IMR-90 (cell line): ENCODE measurements at regions not wholly inside any gene's neighbourhood (a gene's known extent, or its start where the extent isn't known, plus 50 kb on each side); places are given as distances from the start of the nearest gene placed in this dataset.

Experiments
- ATAC-seq: fragments of 200-7000 bp; cut with Tn5 transposase; 2 replicates; pipeline ENCODE4 v1.9.1; 2020; ENCODE audit warnings: low read depth, mild to moderate bottlenecking, moderate library complexity
- BruUV-seq: library from RNA; stranded (reverse); fragments of 400-500 nt; replicated peaks from 2 replicates; lab custom pipeline; 2021; lab: Mats Ljungman, UMichigan
- CTCF ChIA-PET: fragments of 300-600 bp; formaldehyde crosslinking; extraction: SDS; loops from one replicate; lab custom pipeline; 2021; ENCODE audit warnings: antibody characterized with exemption; lab: Yijun Ruan, JAX
- POLR2A ChIA-PET: fragments of 300-600 bp; sonication (Branson Sonifier 250); formaldehyde crosslinking; loops from one replicate; lab custom pipeline; 2022; ENCODE audit warnings: antibody characterized with exemption; ENCODE audit not compliant: unreplicated experiment; lab: Charles Lee
- DNase-seq: peaks from one replicate; pipeline ENCODE4 v3.0.0; 2013
- H2AFZ ChIP-seq: replicated peaks from 2 replicates; pipeline ENCODE3; 2013; ENCODE audit warnings: low read length, mild to moderate bottlenecking; ENCODE audit not compliant: poor library complexity
- H2AK5ac ChIP-seq: 2 replicates; pipeline ENCODE4 v1.6.1; 2013; ENCODE audit warnings: low read depth, low read length, inconsistent platforms
- H2AK9ac ChIP-seq: replicated peaks from 2 replicates; pipeline ENCODE3; 2013; ENCODE audit warnings: mild to moderate bottlenecking, low read depth, low read length, moderate library complexity; ENCODE audit not compliant: poor library complexity
- H2BK120ac ChIP-seq: 2 replicates; pipeline ENCODE4 v1.6.1; 2013; ENCODE audit warnings: low read depth, low read length, inconsistent platforms
- H2BK15ac ChIP-seq: 3 replicates; pipeline ENCODE4 v1.6.1; 2013; ENCODE audit warnings: low read depth, low read length, inconsistent platforms
- H2BK20ac ChIP-seq: 2 replicates; pipeline ENCODE4 v1.6.1; 2013; ENCODE audit warnings: low read depth, mild to moderate bottlenecking, inconsistent platforms, low read length, moderate library complexity
- H2BK5ac ChIP-seq: 2 replicates; pipeline ENCODE4 v1.6.1; 2013; ENCODE audit warnings: mild to moderate bottlenecking, low read depth, low read length, inconsistent platforms; ENCODE audit not compliant: poor library complexity, severe bottlenecking
- H3K14ac ChIP-seq: replicated peaks from 2 replicates; pipeline ENCODE4 v1.6.1; 2013; ENCODE audit warnings: low read depth, low read length, inconsistent platforms
- H3K18ac ChIP-seq: 2 replicates; pipeline ENCODE4 v1.6.1; 2013; ENCODE audit warnings: low read depth, low read length, control low read depth
- H3K23ac ChIP-seq: 2 replicates; pipeline ENCODE4 v1.6.1; 2013; ENCODE audit warnings: low read depth, low read length, inconsistent platforms
- H3K27ac ChIP-seq: 2 replicates; pipeline ENCODE4 v1.5.1; 2013; ENCODE audit warnings: mild to moderate bottlenecking, control low read depth, low read length; ENCODE audit not compliant: insufficient read depth
- H3K27me3 ChIP-seq: 2 replicates; pipeline ENCODE4 v1.6.1; 2013; ENCODE audit warnings: low read length; ENCODE audit not compliant: control insufficient read depth, insufficient read depth
- H3K36me3 ChIP-seq: 2 replicates; pipeline ENCODE4 v1.6.1; 2013; ENCODE audit warnings: low read length, mixed read lengths; ENCODE audit not compliant: control insufficient read depth, insufficient read depth
- H3K4ac ChIP-seq: 2 replicates; pipeline ENCODE4 v1.6.1; 2013; ENCODE audit warnings: low read depth, low read length, inconsistent platforms
- H3K4me1 ChIP-seq: 2 replicates; pipeline ENCODE4 v1.6.1; 2013; ENCODE audit warnings: low read length, mixed read lengths; ENCODE audit not compliant: control insufficient read depth, insufficient read depth
- H3K4me2 ChIP-seq: 2 replicates; pipeline ENCODE4 v1.6.1; 2013; ENCODE audit warnings: low read depth, mild to moderate bottlenecking, control low read depth, low read length, moderate library complexity
- H3K4me3 ChIP-seq: 2 replicates; pipeline ENCODE4 v1.5.1; 2013; ENCODE audit warnings: low read depth, mild to moderate bottlenecking, control low read depth, low read length, moderate library complexity; ENCODE audit not compliant: insufficient read depth
- H3K56ac ChIP-seq: 2 replicates; pipeline ENCODE4 v1.6.1; 2013; ENCODE audit warnings: low read length, inconsistent platforms; ENCODE audit not compliant: insufficient read depth; ENCODE audit errors: extremely low read depth
- H3K79me1 ChIP-seq, 2 experiments: 2 replicates each; pipeline ENCODE4 v1.6.1; 2013; ENCODE audit warnings: low read length in 2 of 2, inconsistent platforms in 1 of 2, low read depth in 1 of 2
- H3K9ac ChIP-seq: 2 replicates; pipeline ENCODE4 v1.6.1; 2013; ENCODE audit warnings: low read depth, low read length, control low read depth
- H3K9me1 ChIP-seq: 2 replicates; pipeline ENCODE4 v1.6.1; 2013; ENCODE audit warnings: low read length, inconsistent platforms; ENCODE audit not compliant: insufficient read depth
- H3K9me3 ChIP-seq: 2 replicates; pipeline ENCODE4 v1.6.1; 2013; ENCODE audit warnings: low read length; ENCODE audit not compliant: control insufficient read depth, insufficient read depth
- H4K20me1 ChIP-seq: 2 replicates; pipeline ENCODE4 v1.6.1; 2013; ENCODE audit warnings: low read length, inconsistent platforms; ENCODE audit not compliant: insufficient read depth
- H4K5ac ChIP-seq: 2 replicates; pipeline ENCODE4 v1.6.1; 2013; ENCODE audit warnings: mild to moderate bottlenecking, low read depth, low read length, control low read depth
- H4K8ac ChIP-seq, 2 experiments: 2 replicates each; pipeline ENCODE4 v1.6.1; 2013; ENCODE audit warnings: low read depth in 2 of 2, low read length in 2 of 2, control low read depth in 1 of 2, inconsistent platforms in 1 of 2
- H4K91ac ChIP-seq: 2 replicates; pipeline ENCODE4 v1.6.1; 2013; ENCODE audit warnings: low read depth, low read length, inconsistent platforms; ENCODE audit not compliant: insufficient read depth
- BHLHE40 ChIP-seq: fragments of 150-350 bp; IDR thresholded peaks from 2 replicates; pipeline ENCODE4 v1.6.1; 2016; ENCODE audit warnings: mild to moderate bottlenecking, low read depth, low read length
- CEBPB ChIP-seq: IDR thresholded peaks from 2 replicates; pipeline ENCODE4 v1.6.1; 2012; ENCODE audit warnings: low read depth, low read length, improper control_type of control experiment
- CHD1 ChIP-seq: IDR thresholded peaks from 2 replicates; pipeline ENCODE4 v1.6.1; 2012; ENCODE audit warnings: low read depth, low read length, improper control_type of control experiment
- FOS ChIP-seq: fragments of 150-350 bp; IDR thresholded peaks from 2 replicates; pipeline ENCODE4 v1.6.1; 2016; ENCODE audit warnings: low read depth, low read length
- MAFK ChIP-seq: IDR thresholded peaks from 2 replicates; pipeline ENCODE4 v1.6.1; 2012; ENCODE audit warnings: low read depth, low read length, improper control_type of control experiment
- MAZ ChIP-seq: IDR thresholded peaks from 2 replicates; pipeline ENCODE4 v1.6.1; 2012; ENCODE audit warnings: low read depth, mild to moderate bottlenecking, low read length, improper control_type of control experiment, moderate library complexity, borderline replicate concordance
- MXI1 ChIP-seq: IDR thresholded peaks from 2 replicates; pipeline ENCODE4 v1.6.1; 2012; ENCODE audit warnings: low read depth, mild to moderate bottlenecking, low read length, moderate library complexity, borderline replicate concordance
- NFE2L2 ChIP-seq: fragments of 150-350 bp; IDR thresholded peaks from 2 replicates; pipeline ENCODE4 v1.6.1; 2016; ENCODE audit warnings: low read depth, mild to moderate bottlenecking, low read length
- RAD21 ChIP-seq: IDR thresholded peaks from 2 replicates; pipeline ENCODE4 v1.6.1; 2012; ENCODE audit warnings: low read length, improper control_type of control experiment
- RCOR1 ChIP-seq: IDR thresholded peaks from 2 replicates; pipeline ENCODE4 v1.6.1; 2012; ENCODE audit warnings: mild to moderate bottlenecking, low read length, improper control_type of control experiment; ENCODE audit not compliant: insufficient replicate concordance
- RFX5 ChIP-seq: IDR thresholded peaks from 2 replicates; pipeline ENCODE4 v1.8.0; 2012; ENCODE audit warnings: low read depth, mild to moderate bottlenecking, low read length, moderate library complexity
- SMC3 ChIP-seq: fragments of 150-350 bp; IDR thresholded peaks from 2 replicates; pipeline ENCODE4 v1.6.1; 2016; ENCODE audit warnings: low read depth, mild to moderate bottlenecking, antibody characterized with exemption, low read length, moderate library complexity
- WGBS, 2 experiments: methylation state at CpG; one replicate each; pipeline versions ENCODE4 v1.1.5 to v1.1.7; 2013; ENCODE audit warnings: missing lambda C conversion rate in 2 of 2; ENCODE audit not compliant: insufficient read length in 1 of 2; ENCODE audit errors: extremely low coverage in 2 of 2; 5-methylcytosine and 5-hydroxymethylcytosine counted together
- dilution Hi-C: fragments of 300-500 bp; cut with HindIII; formaldehyde crosslinking; loops from one replicate; pipeline ENCODE4 v1.14.3; 2018; ENCODE audit warnings: low sequenced_read_pairs; ENCODE audit not compliant: unreplicated experiment
- in situ Hi-C: fragments of 300-500 bp; cut with MboI; formaldehyde crosslinking; loops from 3 replicates; pipeline ENCODE4 v1.14.3; 2019; ENCODE audit warnings: low sequenced_read_pairs, inconsistent platforms, mixed read lengths
- intact Hi-C: fragments of 100-400 bp; cut with micrococcal nuclease; formaldehyde crosslinking; loops from 2 replicates; pipeline ENCODE4 v1.10.0; 2022
- TF ChIP-seq, protein P1 (sequence below): conservative IDR thresholded peaks from 2 replicates; pipeline ENCODE4 v1.5.1; 2012; ENCODE audit warnings: mild to moderate bottlenecking, low read depth, low read length, improper control_type of control experiment
- TF ChIP-seq, protein P2 (sequence below): fragments of 150-350 bp; IDR thresholded peaks from 2 replicates; pipeline ENCODE4 v1.6.1; 2016; ENCODE audit warnings: low read depth, mild to moderate bottlenecking, low read length, moderate library complexity, borderline replicate concordance
- TF ChIP-seq, protein P3 (sequence below): fragments of 150-350 bp; IDR thresholded peaks from 2 replicates; pipeline ENCODE4 v1.6.1; 2017; ENCODE audit warnings: mild to moderate bottlenecking, antibody characterized with exemption, low read length, low read depth

DNA sequence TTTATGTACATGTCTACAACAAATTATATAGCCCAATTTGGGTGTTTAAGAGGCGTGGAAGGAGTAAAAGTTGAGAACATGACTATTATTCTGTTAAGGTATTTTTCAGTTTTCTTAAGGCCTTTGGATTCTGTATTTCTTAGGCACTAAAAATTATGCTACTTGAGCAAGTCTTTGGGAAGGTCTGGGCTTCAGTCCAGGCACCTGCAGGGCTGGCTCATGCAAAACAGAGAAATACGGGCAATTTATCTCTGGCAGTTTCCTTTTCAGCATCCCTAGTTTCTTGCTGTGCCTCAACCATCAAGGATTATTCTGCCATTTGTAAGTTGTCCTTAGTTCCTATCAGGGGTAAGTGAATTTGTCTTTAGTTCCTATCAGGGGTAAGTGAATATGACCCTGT is 358.8 kb upstream of the B3GALT2 start:
- Histone ChIP-seq H4K91ac (no peak overlapping the region), H2BK15ac (no peak overlapping the region), H3K23ac (no peak overlapping the region), H3K14ac (no peak overlapping the region), H4K20me1 (no peaks in the 10 kb centered on the region), H4K5ac (no peak overlapping the region), H2BK120ac (no peak overlapping the region), H3K4me2 (no peak overlapping the region), H3K9ac (no peak overlapping the region), H3K27me3 (no peaks in the 10 kb centered on the region), H3K9me3 (no peaks in the 10 kb centered on the region), H2BK20ac (no peak overlapping the region), H2AK9ac (no peak overlapping the region), H2BK5ac (no peak overlapping the region), H4K8ac (no peak overlapping the region), H3K18ac (no peak overlapping the region), H2AFZ (no peak overlapping the region), H3K36me3 (no peaks in the 10 kb centered on the region), H3K4me3 (no peak overlapping the region), H3K27ac (no peak overlapping the region), H3K4me1 (no peaks in the 10 kb centered on the region; the same call in 1 of the 2 replicates), H3K9me1 (no peaks in the 10 kb centered on the region), H3K56ac (no peak overlapping the region), H3K79me1 (no peaks in the 10 kb centered on the region), H2AK5ac (no peak overlapping the region), H3K4ac (no peak overlapping the region)
- intact Hi-C loops (no loop called here), in situ Hi-C loops (no loop called here), dilution Hi-C loops (no loop called here)
- POLR2A ChIA-PET: no interaction called here
- BruUV-seq: no TSS peak
- TF ChIP-seq RCOR1: no peak
- no peak for TF ChIP-seq RFX5
- no peak for TF ChIP-seq CHD1
- no peak for TF ChIP-seq NFE2L2
- no peak for TF ChIP-seq FOS
- no peak for TF ChIP-seq MAZ
- TF ChIP-seq MXI1: no peak
- TF ChIP-seq SMC3: no peak
- TF ChIP-seq, protein P1, sequence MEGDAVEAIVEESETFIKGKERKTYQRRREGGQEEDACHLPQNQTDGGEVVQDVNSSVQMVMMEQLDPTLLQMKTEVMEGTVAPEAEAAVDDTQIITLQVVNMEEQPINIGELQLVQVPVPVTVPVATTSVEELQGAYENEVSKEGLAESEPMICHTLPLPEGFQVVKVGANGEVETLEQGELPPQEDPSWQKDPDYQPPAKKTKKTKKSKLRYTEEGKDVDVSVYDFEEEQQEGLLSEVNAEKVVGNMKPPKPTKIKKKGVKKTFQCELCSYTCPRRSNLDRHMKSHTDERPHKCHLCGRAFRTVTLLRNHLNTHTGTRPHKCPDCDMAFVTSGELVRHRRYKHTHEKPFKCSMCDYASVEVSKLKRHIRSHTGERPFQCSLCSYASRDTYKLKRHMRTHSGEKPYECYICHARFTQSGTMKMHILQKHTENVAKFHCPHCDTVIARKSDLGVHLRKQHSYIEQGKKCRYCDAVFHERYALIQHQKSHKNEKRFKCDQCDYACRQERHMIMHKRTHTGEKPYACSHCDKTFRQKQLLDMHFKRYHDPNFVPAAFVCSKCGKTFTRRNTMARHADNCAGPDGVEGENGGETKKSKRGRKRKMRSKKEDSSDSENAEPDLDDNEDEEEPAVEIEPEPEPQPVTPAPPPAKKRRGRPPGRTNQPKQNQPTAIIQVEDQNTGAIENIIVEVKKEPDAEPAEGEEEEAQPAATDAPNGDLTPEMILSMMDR: no peak
- TF ChIP-seq, protein P2, sequence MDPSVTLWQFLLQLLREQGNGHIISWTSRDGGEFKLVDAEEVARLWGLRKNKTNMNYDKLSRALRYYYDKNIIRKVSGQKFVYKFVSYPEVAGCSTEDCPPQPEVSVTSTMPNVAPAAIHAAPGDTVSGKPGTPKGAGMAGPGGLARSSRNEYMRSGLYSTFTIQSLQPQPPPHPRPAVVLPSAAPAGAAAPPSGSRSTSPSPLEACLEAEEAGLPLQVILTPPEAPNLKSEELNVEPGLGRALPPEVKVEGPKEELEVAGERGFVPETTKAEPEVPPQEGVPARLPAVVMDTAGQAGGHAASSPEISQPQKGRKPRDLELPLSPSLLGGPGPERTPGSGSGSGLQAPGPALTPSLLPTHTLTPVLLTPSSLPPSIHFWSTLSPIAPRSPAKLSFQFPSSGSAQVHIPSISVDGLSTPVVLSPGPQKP: no peak
- no peak for TF ChIP-seq CEBPB
- no peak for TF ChIP-seq MAFK
- TF ChIP-seq, protein P3, sequence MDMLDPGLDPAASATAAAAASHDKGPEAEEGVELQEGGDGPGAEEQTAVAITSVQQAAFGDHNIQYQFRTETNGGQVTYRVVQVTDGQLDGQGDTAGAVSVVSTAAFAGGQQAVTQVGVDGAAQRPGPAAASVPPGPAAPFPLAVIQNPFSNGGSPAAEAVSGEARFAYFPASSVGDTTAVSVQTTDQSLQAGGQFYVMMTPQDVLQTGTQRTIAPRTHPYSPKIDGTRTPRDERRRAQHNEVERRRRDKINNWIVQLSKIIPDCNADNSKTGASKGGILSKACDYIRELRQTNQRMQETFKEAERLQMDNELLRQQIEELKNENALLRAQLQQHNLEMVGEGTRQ: no peak
- TF ChIP-seq BHLHE40: no peak
- no peak for TF ChIP-seq RAD21
- CTCF ChIA-PET: no interaction called here
- DNase-seq (no peak), ATAC-seq (no peak)
- WGBS, 2 experiments: no CpG with 5 or more reads among the region's 2 CpGs
